ENCODE measurements at regions not wholly inside any gene's neighbourhood (a gene's known extent, or its start where the extent isn't known, plus 50 kb on each side); places are given as distances from the start of the nearest gene placed in this dataset.
"Not testable (repeated sequence)": the region's sequence is repeated elsewhere in the genome, so short reads cannot be mapped to it uniquely, and the experiment has no call there.

- Histone ChIP-seq H3K36me3 (no peaks in the 10 kb centered on the region), H3K27me3 (no peaks in the 10 kb centered on the region), H3K9me3 (ENCODE audit: low read depth) (no peaks in the 10 kb centered on the region), H3K4me3 (no peak overlapping the region), H3K4me1 (ENCODE audit: low read depth) (no peaks in the 10 kb centered on the region), H3K27ac (no peak overlapping the region)
- no peak for TF ChIP-seq CTCF (IDR thresholded peaks at IDR 0.05; ENCODE audit: low read depth, low read length)
- no peak for DNase-seq (ENCODE audit: low read depth in 1 of 2, low spot score in 1 of 2)
Observed at GRCh38 chr4:114435116-114435515, 163.5 kb upstream of the UGT8 start.

GRCh38 chr4:114442856-114443255 lies 155.8 kb upstream of the UGT8 start:
- no peak overlapping the region for H3K4me3 ChIP-seq
- TF ChIP-seq CTCF (IDR thresholded peaks at IDR 0.05; ENCODE audit: low read depth, low read length) = no peak
- H3K27me3 ChIP-seq = no peaks in the 10 kb centered on the region
- no peak overlapping the region for H3K27ac ChIP-seq
- H3K9me3 ChIP-seq (ENCODE audit: low read depth) = no peaks in the 10 kb centered on the region
- DNase-seq (ENCODE audit: low read depth in 1 of 2, low spot score in 1 of 2) = no peak
- H3K36me3 ChIP-seq = no peaks in the 10 kb centered on the region
- no peaks in the 10 kb centered on the region for H3K4me1 ChIP-seq (ENCODE audit: low read depth)

GRCh38 chr4:114444211-114444610 lies 154.4 kb upstream of the UGT8 start:
- no peak for TF ChIP-seq CTCF (IDR thresholded peaks at IDR 0.05; ENCODE audit: low read depth, low read length)
- H3K27ac ChIP-seq = no peak overlapping the region
- H3K27me3 ChIP-seq = no peaks in the 10 kb centered on the region
- no peaks in the 10 kb centered on the region for H3K4me1 ChIP-seq (ENCODE audit: low read depth)
- H3K9me3 ChIP-seq (ENCODE audit: low read depth) = no peaks in the 10 kb centered on the region
- H3K4me3 ChIP-seq = no peak overlapping the region
- no peaks in the 10 kb centered on the region for H3K36me3 ChIP-seq
- DNase-seq (ENCODE audit: low read depth in 1 of 2, low spot score in 1 of 2) = no peak

GRCh38 chr4:114447963-114448516 lies 150.6 kb upstream of the UGT8 start:
- not testable (repeated sequence) for H3K9me3 ChIP-seq (ENCODE audit: low read depth); H3K27ac ChIP-seq; H3K36me3 ChIP-seq

DNA sequence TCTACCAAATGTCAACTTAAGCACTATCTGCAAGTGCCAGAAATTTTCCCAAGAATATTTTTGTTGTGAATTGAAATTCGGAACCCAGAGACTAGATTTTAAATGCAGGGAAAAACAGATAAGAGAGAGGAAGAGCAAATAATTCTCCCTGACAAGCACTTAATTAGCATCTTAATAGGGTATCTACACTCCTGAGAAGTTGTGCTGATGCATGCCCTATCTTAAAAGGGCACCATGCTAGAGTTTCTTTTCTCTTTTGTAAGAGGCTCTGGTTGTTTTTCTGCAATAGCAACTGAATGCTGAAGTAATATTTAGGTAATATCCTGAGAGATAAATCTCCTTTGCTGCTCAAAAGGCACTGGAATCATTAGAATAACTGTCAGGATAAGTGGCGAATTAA lies 139.9 kb upstream of the UGT8 start:
- Histone ChIP-seq H3K9me3 (ENCODE audit: low read depth) (no peaks in the 10 kb centered on the region), H3K27me3 (no peaks in the 10 kb centered on the region), H3K27ac (no peak overlapping the region), H3K4me1 (ENCODE audit: low read depth) (no peaks in the 10 kb centered on the region), H3K4me3 (no peak overlapping the region), H3K36me3 (no peaks in the 10 kb centered on the region)
- no peak for TF ChIP-seq CTCF (IDR thresholded peaks at IDR 0.05; ENCODE audit: low read depth, low read length)
- DNase-seq (ENCODE audit: low read depth in 1 of 2, low spot score in 1 of 2) = no peak

More at GRCh38 chr4:114447963-114448516, 150.6 kb upstream of the UGT8 start:
- DNase-seq (ENCODE audit: low read depth in 1 of 2, low spot score in 1 of 2); H3K27me3 ChIP-seq; H3K4me3 ChIP-seq; H3K4me1 ChIP-seq (ENCODE audit: low read depth): not testable (repeated sequence)

DNA sequence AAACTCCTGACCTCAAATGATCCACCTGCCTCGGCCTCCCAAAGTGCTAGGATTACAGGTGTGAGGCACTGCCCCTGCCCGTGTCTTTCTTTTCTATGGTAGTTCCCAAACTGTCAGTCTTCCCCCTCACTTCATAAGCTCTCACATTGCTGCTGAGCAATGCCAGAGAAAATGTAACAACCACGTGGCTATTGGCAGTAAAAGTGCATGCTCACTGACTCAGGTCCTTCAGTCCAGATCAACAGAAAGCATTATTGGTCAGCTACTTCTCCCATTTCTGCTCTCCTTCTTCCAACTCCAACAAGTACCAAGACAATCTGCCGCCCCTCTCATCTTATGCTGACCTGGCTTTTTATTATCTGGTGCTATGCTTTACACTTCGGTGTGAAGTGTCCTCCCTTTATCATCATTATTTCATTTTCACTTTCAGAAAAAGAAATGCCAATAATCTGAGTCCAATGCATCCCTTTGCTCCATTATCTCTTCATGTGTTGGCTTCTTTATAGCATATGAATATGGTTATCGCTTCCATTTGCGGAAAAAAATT lies 133.8 kb upstream of the UGT8 start:
- Histone ChIP-seq H3K27me3 (no peaks in the 10 kb centered on the region), H3K4me1 (ENCODE audit: low read depth) (no peaks in the 10 kb centered on the region), H3K36me3 (no peaks in the 10 kb centered on the region), H3K9me3 (ENCODE audit: low read depth) (no peaks in the 10 kb centered on the region), H3K27ac (no peak overlapping the region), H3K4me3 (no peak overlapping the region)
- no peak for TF ChIP-seq CTCF (IDR thresholded peaks at IDR 0.05; ENCODE audit: low read depth, low read length)
- no peak for DNase-seq (ENCODE audit: low read depth in 1 of 2, low spot score in 1 of 2)

All from cardiac muscle cell (in vitro differentiated cells and primary cell).